ENCODE measurements at regions not wholly inside any gene's neighbourhood (a gene's known extent, or its start where the extent isn't known, plus 50 kb on each side); places are given as distances from the start of the nearest gene placed in this dataset.

- Histone ChIP-seq H3K9me2 (replicated peaks; ENCODE audit: low read length) (no peaks in the 10 kb centered on the region), H4K20me1 (ENCODE audit: low read length) (no peaks in the 10 kb centered on the region), H3K27ac (ENCODE audit: low read length) (no peak overlapping the region), H3K9ac (ENCODE audit: low read length) (no peak overlapping the region), H3K36me3 (ENCODE audit: low read depth, low read length) (no peaks in the 10 kb centered on the region), H3F3A (ENCODE audit: low read length, unreplicated experiment) (no peaks in the 10 kb centered on the region), H3K9me3 (ENCODE audit: low read length) (no peaks in the 10 kb centered on the region), H3K4me1 (ENCODE audit: insufficient read depth, low read length) (peaks cover 11% of the 10 kb centered on the region; the same call in 1 of the 2 replicates), H3K4me2 (ENCODE audit: low read length) (no peak overlapping the region), H3K27me3 (ENCODE audit: low read length) (no peaks in the 10 kb centered on the region), H3K4me3 (ENCODE audit: low read length) (no peak overlapping the region), H2AFZ (ENCODE audit: low read length) (no peak overlapping the region), H3K79me2 (ENCODE audit: low read length) (no peaks in the 10 kb centered on the region)
- BruUV-seq (replicated peaks) = no TSS peak
- DNase-seq (no peak), ATAC-seq (no peak)
- ChIA-PET CTCF (no interaction called here), POLR2A (ENCODE audit: unreplicated experiment) (no interaction called here)
- intact Hi-C loops (cut with micrococcal nuclease) = no loop called here
- TF ChIP-seq EZH2 (IDR thresholded peaks at IDR 0.05; ENCODE audit: low read length, unreplicated experiment) (no peak), CTCF (conservative IDR thresholded peaks at IDR 0.05; ENCODE audit: low read depth, low read length) (no peak), EZH2phosphoT487 (IDR thresholded peaks at IDR 0.05; ENCODE audit: borderline replicate concordance, low read length) (no peak)
These were observed 173.7 kb upstream of the ID4 start for GRCh38 chr6:19663479-19663878.

GRCh38 chr6:19664050-19664449, 173.1 kb upstream of the ID4 start:
- TF ChIP-seq CTCF (conservative IDR thresholded peaks at IDR 0.05; ENCODE audit: low read depth, low read length) = no peak
- no peak for TF ChIP-seq EZH2phosphoT487 (IDR thresholded peaks at IDR 0.05; ENCODE audit: borderline replicate concordance, low read length)
- TF ChIP-seq EZH2 (IDR thresholded peaks at IDR 0.05; ENCODE audit: low read length, unreplicated experiment) = no peak

GRCh38 chr6:19664878-19665612, 172.1 kb upstream of the ID4 start:
- H2AFZ ChIP-seq (ENCODE audit: low read length) = 0 out of 2 replicates have a peak overlapping the region, but pooled peaks have one; percentile 4
- H3K36me3 ChIP-seq (ENCODE audit: low read depth, low read length) = no peaks in the 10 kb centered on the region
- peaks cover 19% of the 10 kb centered on the region; the same call in 1 of the 2 replicates for H3K4me1 ChIP-seq (ENCODE audit: insufficient read depth, low read length)
- ChIA-PET POLR2A (ENCODE audit: unreplicated experiment) (interaction anchor here (0.5 kb wide), 1 partner anchor 619 kb away, joined by 4 read pairs; no protein-coding TSS in a partner anchor), CTCF (no interaction called here)
- H4K20me1 ChIP-seq (ENCODE audit: low read length) = no peaks in the 10 kb centered on the region
- no peak overlapping the region for H3K9ac ChIP-seq (ENCODE audit: low read length)
- TF ChIP-seq EZH2phosphoT487 (IDR thresholded peaks at IDR 0.05; ENCODE audit: borderline replicate concordance, low read length) (no peak), EZH2 (IDR thresholded peaks at IDR 0.05; ENCODE audit: low read length, unreplicated experiment) (no peak), CTCF (conservative IDR thresholded peaks at IDR 0.05; ENCODE audit: low read depth, low read length) (no peak)
- ATAC-seq (no peak), DNase-seq (no peak)
- no peaks in the 10 kb centered on the region for H3K9me2 ChIP-seq (replicated peaks; ENCODE audit: low read length)
- no peaks in the 10 kb centered on the region for H3K79me2 ChIP-seq (ENCODE audit: low read length)
- H3K4me2 ChIP-seq (ENCODE audit: low read length) = no peak overlapping the region
- H3K4me3 ChIP-seq (ENCODE audit: low read length) = no peak overlapping the region
- BruUV-seq (replicated peaks) = no TSS peak
- no peak overlapping the region for H3K27ac ChIP-seq (ENCODE audit: low read length)
- no peaks in the 10 kb centered on the region for H3K27me3 ChIP-seq (ENCODE audit: low read length)
- H3F3A ChIP-seq (ENCODE audit: low read length, unreplicated experiment) = no peaks in the 10 kb centered on the region
- intact Hi-C loops (cut with micrococcal nuclease) = no loop called here
- H3K9me3 ChIP-seq (ENCODE audit: low read length) = no peaks in the 10 kb centered on the region

More at GRCh38 chr6:19664050-19664449, 173.1 kb upstream of the ID4 start:
- Histone ChIP-seq H3K27me3 (ENCODE audit: low read length) (no peaks in the 10 kb centered on the region), H3K9me2 (replicated peaks; ENCODE audit: low read length) (no peaks in the 10 kb centered on the region), H4K20me1 (ENCODE audit: low read length) (no peaks in the 10 kb centered on the region), H3F3A (ENCODE audit: low read length, unreplicated experiment) (no peaks in the 10 kb centered on the region), H3K9me3 (ENCODE audit: low read length) (no peaks in the 10 kb centered on the region), H3K9ac (ENCODE audit: low read length) (no peak overlapping the region), H3K4me1 (ENCODE audit: insufficient read depth, low read length) (peaks cover 15% of the 10 kb centered on the region; the same call in 1 of the 2 replicates), H3K36me3 (ENCODE audit: low read depth, low read length) (no peaks in the 10 kb centered on the region), H3K79me2 (ENCODE audit: low read length) (no peaks in the 10 kb centered on the region), H3K4me3 (ENCODE audit: low read length) (no peak overlapping the region), H3K4me2 (ENCODE audit: low read length) (no peak overlapping the region), H3K27ac (ENCODE audit: low read length) (no peak overlapping the region), H2AFZ (ENCODE audit: low read length) (no peak overlapping the region)
- no peak for DNase-seq
- no TSS peak for BruUV-seq (replicated peaks)
- ChIA-PET POLR2A (ENCODE audit: unreplicated experiment) (no interaction called here), CTCF (no interaction called here)
- intact Hi-C loops (cut with micrococcal nuclease) = no loop called here
- no peak for ATAC-seq

Measured in PC-3 (cell line).